Left forelimb (tissue), 1 donor: ENCODE measurements at regions not wholly inside any gene's neighbourhood (a gene's known extent, or its start where the extent isn't known, plus 50 kb on each side); places are given as distances from the start of the nearest gene placed in this dataset.
"Not testable (repeated sequence)": the region's sequence is repeated elsewhere in the genome, so short reads cannot be mapped to it uniquely, and the experiment has no call there.

Source experiments
- DNase-seq: peaks from one replicate; pipeline ENCODE4 v3.0.0-alpha.2; 2018; ENCODE audit warnings: low spot score

GRCh38 chr12:83541446-83541845, 854.7 kb downstream of the TMTC2 start:
- DNase-seq = no peak

DNA sequence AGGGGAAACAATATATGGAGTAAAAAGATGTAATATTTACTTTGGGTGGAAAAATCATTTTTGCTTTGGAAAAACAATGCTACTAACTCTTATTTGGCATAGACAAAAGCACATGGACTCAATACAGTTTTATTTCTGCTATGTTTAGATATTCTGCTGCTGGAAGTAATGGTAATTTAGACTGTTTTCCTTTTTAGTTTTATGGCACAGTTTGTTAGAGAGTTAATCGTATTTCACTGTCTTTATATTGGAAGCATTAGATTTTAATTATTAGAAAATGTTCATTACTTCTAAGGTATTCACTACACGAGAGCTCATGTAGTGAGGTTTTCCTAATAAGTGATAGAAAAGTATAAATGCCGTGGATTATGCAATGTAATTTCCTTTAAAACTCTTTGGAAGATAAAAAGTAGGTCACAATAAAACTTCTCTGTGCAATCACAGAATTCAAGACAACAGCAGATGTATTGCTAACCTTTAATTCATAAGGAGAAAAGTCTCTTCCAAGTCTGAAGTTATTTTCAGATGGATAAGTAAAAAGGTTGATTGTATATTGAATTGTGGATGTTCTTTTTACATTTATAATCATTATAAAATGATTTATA, 851.8 kb downstream of the TMTC2 start:
- no peak for DNase-seq

- DNase-seq = no peak
Observed at GRCh38 chr12:83537428-83538053, 850.8 kb downstream of the TMTC2 start.

DNA sequence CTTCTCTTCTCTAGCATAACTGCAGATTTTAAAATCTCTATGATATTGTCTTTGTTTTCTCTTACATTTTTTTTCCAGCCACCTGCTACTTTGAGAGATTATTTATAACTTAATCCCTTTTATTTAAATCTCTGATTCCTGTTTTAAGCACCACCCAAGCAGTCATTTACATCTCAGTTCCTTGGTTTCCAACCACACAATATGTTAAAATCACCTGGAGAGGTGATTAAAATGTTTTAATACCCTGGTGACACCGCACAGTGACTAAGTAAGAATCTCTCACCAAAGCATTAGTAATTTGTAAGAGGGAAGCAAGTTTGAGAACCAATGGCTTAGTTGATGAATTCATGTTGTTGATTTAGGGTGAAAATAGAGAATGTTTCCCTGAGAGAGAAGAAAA, 849.8 kb downstream of the TMTC2 start:
- DNase-seq = no peak

DNA sequence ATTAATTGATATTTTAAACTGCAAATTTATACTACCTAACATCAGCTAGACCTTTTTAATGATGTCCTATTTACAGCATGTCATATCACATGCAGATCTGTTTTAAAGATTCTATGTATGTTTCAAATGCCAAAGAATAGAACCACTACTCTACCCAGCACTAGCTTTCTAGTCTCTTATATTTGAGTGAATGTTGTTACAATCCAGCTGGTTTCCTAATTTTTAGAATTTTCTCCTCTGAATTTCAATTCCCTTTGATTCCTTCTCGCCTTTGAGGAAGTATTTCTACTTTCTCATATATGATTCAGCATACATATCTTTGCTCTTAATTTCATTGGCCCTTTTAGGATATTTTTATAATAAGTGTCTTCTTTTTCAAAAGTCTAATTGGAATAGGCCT, 841.9 kb downstream of the TMTC2 start:
- no peak for DNase-seq

- no peak for DNase-seq
Observed at GRCh38 chr12:83527810-83528209, 841.1 kb downstream of the TMTC2 start.

- no peak for DNase-seq
Observed at GRCh38 chr12:83515306-83516026, 828.8 kb downstream of the TMTC2 start.

- no peak for DNase-seq
Observed at GRCh38 chr12:83514372-83514771, 827.7 kb downstream of the TMTC2 start.

GRCh38 chr12:83506841-83507240, 820.1 kb downstream of the TMTC2 start:
- DNase-seq = no peak

DNA sequence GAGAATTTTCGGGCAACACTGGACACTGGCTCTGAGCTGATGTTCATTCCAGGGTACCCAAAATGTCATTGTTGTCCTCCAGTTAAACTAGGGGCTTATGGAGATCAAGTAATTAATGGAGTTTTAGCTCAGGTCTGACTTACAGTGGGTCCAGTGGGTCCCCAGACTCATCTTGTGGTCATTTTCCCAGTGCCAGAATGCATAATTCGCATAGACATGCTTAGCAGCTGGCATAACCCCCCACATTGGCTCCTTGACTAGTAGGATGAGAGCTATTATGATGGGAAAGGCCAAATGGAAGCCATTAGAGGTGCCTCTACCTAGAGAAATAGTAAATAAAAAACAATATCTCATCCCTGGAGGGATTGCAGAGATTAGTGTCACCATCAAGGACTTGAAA, 818.9 kb downstream of the TMTC2 start:
- no peak for DNase-seq

- not testable (repeated sequence) for DNase-seq
Observed at GRCh38 chr12:83499894-83500293, 813.2 kb downstream of the TMTC2 start.

- DNase-seq = no peak
Observed at GRCh38 chr12:83477696-83478095, 791.0 kb downstream of the TMTC2 start.

GRCh38 chr12:83476695-83477690, 790.3 kb downstream of the TMTC2 start:
- no peak for DNase-seq

- DNase-seq = no peak
Observed at GRCh38 chr12:83476006-83476405, 789.3 kb downstream of the TMTC2 start.

GRCh38 chr12:83474369-83474768, 787.7 kb downstream of the TMTC2 start:
- DNase-seq = no peak

- no peak for DNase-seq
Observed at GRCh38 chr12:83473408-83474095, 786.8 kb downstream of the TMTC2 start.

DNA sequence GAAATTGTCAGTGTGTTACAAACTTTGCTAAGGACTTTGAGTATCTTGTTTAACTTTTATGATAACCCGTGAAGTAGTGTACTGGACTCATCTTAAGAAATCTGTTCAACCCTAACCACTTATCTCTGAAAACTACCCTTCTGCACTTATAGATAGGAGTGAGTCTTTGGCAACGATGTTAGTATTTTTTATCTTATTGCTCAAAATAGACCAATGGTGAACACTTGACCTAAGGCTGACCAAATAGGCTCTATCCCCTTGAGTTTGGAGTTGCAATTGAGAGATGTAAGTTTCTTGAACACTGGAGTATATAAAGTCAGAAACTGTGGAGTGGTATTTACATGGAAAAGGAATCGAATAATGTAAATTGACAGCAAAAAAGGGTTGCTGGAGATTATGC, 786.1 kb downstream of the TMTC2 start:
- no peak for DNase-seq

DNA sequence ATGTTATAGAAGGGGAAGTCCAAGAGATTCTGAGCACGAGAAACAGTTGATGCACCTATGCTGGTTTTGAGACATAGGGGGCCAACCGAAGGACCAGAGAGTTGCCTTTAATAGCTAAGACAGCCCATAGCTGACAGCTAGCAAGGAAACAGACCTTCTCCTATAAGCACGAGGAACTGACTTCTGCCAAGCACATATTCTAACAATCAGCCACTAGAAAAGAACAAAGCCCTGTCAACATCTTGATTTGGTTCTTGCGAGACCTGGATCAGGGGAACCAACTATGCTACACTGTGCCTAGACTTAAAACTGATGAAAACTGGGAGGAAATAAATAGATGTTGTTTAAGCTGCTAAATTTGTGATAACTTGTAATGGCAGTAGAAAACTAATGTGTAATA, 785.6 kb downstream of the TMTC2 start:
- DNase-seq = no peak

DNA sequence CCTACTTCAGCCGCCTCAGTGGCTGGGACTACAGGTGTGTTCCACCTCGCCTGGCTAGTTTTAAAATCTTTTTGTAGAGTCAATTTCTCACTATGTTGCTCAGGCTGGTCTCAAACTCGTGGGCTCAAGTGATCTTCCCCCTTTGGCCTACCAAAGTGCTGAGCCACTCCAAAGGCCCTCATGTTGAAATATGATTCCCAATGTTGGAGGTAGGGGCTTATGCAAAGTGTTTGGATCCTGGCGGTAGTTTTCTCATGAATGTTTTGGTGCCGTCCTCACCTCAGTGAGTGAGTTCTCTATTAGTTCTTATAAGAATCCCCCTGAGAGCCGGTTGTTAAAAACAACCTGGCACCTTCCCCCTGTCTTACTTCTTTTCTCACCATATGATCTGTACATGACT, 784.6 kb downstream of the TMTC2 start:
- no peak for DNase-seq

GRCh38 chr12:83470749-83471148, 784.0 kb downstream of the TMTC2 start:
- DNase-seq = no peak
